Neural progenitor cell (in vitro differentiated cells): ENCODE measurements at regions not wholly inside any gene's neighbourhood (a gene's known extent, or its start where the extent isn't known, plus 50 kb on each side); places are given as distances from the start of the nearest gene placed in this dataset.

Source experiments
- DNase-seq: peaks from one replicate; pipeline ENCODE4 v3.0.0-alpha.2; 2016; ENCODE audit warnings: low spot score
- H2AFZ ChIP-seq: fragments of 200-600 bp; sonication (generic); replicated peaks from 2 replicates; pipeline ENCODE4 v1.6.1; 2016; ENCODE audit warnings: antibody characterized with exemption
- H3F3A ChIP-seq: fragments of 200-600 bp; sonication (generic); 2 replicates; pipeline ENCODE4 v1.6.1; 2016; ENCODE audit warnings: antibody characterized with exemption, low read depth
- H3K27ac ChIP-seq: fragments of 200-600 bp; sonication (generic); 2 replicates; pipeline ENCODE4 v1.5.1; 2016; ENCODE audit warnings: mild to moderate bottlenecking
- H3K27me3 ChIP-seq: fragments of 200-600 bp; sonication (generic); 2 replicates; pipeline ENCODE4 v1.6.1; 2016; ENCODE audit warnings: mild to moderate bottlenecking, moderate library complexity
- H3K36me3 ChIP-seq: fragments of 200-600 bp; sonication (generic); 2 replicates; pipeline ENCODE4 v1.5.1; 2016
- H3K4me1 ChIP-seq: fragments of 200-600 bp; sonication (generic); 2 replicates; pipeline ENCODE4 v1.6.1; 2016; ENCODE audit warnings: mixed run types
- H3K4me2 ChIP-seq: fragments of 200-600 bp; sonication (generic); 2 replicates; pipeline ENCODE4 v1.6.1; 2016
- H3K4me3 ChIP-seq: fragments of 200-600 bp; sonication (generic); 2 replicates; pipeline ENCODE4 v1.5.1; 2016
- H3K79me2 ChIP-seq: fragments of 200-600 bp; sonication (generic); 2 replicates; pipeline ENCODE4 v1.6.1; 2016; ENCODE audit warnings: low read depth
- H3K9ac ChIP-seq: fragments of 200-600 bp; sonication (generic); 2 replicates; pipeline ENCODE4 v1.6.1; 2016
- H3K9me3 ChIP-seq: fragments of 200-600 bp; sonication (generic); 2 replicates; pipeline ENCODE4 v1.5.1; 2016; ENCODE audit warnings: low read depth
- H4K20me1 ChIP-seq: fragments of 200-600 bp; sonication (generic); 2 replicates; pipeline ENCODE4 v1.6.1; 2016; ENCODE audit warnings: low read depth
- H3K27ac Mint-ChIP-seq: 3 replicates; pipeline ENCODE4 v1.8.0; 2021; ENCODE audit warnings: mixed read lengths
- H3K27me3 Mint-ChIP-seq: 2 replicates; pipeline ENCODE4 v1.8.0; 2022; ENCODE audit warnings: low read depth, mild to moderate bottlenecking, inconsistent platforms, moderate library complexity, mixed read lengths; ENCODE audit not compliant: insufficient read depth
- H3K36me3 Mint-ChIP-seq: 3 replicates; pipeline ENCODE4 v1.8.0; 2021; ENCODE audit warnings: mixed read lengths
- H3K4me1 Mint-ChIP-seq: 3 replicates; pipeline ENCODE4 v1.8.0; 2021; ENCODE audit warnings: mixed read lengths
- H3K4me3 Mint-ChIP-seq: 3 replicates; pipeline ENCODE4 v1.8.0; 2021; ENCODE audit warnings: mild to moderate bottlenecking, moderate library complexity, mixed read lengths
- H3K9me3 Mint-ChIP-seq: 3 replicates; pipeline ENCODE4 v1.8.0; 2020; ENCODE audit warnings: mixed read lengths
- EZH2 ChIP-seq: fragments of 200-600 bp; sonication (generic); IDR thresholded peaks from 2 replicates; pipeline ENCODE4 v1.6.1; 2017; ENCODE audit warnings: antibody characterized with exemption, mild to moderate bottlenecking, moderate library complexity
- EZH2phosphoT487 ChIP-seq: fragments of 200-600 bp; sonication (generic); IDR thresholded peaks from 2 replicates; pipeline ENCODE4 v1.6.1; 2017; ENCODE audit warnings: antibody characterized with exemption
- TF ChIP-seq, protein P1 (sequence below): fragments of 200-600 bp; sonication (generic); IDR thresholded peaks from 2 replicates; pipeline ENCODE4 v1.5.1; 2017; ENCODE audit warnings: antibody characterized with exemption, mild to moderate bottlenecking

GRCh38 chr7:97390915-97391593, 273.6 kb downstream of the SDHAF3 start:
- no peak for DNase-seq
- Mint-ChIP-seq H3K9me3 (no peaks in the 10 kb centered on the region), H3K27me3 (peaks cover 4% of the 10 kb centered on the region), H3K4me3 (no peak overlapping the region), H3K27ac (no peak overlapping the region), H3K4me1 (no peaks in the 10 kb centered on the region), H3K36me3 (no peaks in the 10 kb centered on the region)
- Histone ChIP-seq H3K9me3 (no peaks in the 10 kb centered on the region), H3K27ac (no peak overlapping the region), H3K9ac (no peak overlapping the region), H3K36me3 (no peaks in the 10 kb centered on the region), H3K4me1 (no peaks in the 10 kb centered on the region), H3K4me3 (no peak overlapping the region), H4K20me1 (no peaks in the 10 kb centered on the region), H3F3A (no peaks in the 10 kb centered on the region), H3K4me2 (no peak overlapping the region), H3K79me2 (no peaks in the 10 kb centered on the region), H2AFZ (no peak overlapping the region), H3K27me3 (no peaks in the 10 kb centered on the region)
- TF ChIP-seq, protein P1, sequence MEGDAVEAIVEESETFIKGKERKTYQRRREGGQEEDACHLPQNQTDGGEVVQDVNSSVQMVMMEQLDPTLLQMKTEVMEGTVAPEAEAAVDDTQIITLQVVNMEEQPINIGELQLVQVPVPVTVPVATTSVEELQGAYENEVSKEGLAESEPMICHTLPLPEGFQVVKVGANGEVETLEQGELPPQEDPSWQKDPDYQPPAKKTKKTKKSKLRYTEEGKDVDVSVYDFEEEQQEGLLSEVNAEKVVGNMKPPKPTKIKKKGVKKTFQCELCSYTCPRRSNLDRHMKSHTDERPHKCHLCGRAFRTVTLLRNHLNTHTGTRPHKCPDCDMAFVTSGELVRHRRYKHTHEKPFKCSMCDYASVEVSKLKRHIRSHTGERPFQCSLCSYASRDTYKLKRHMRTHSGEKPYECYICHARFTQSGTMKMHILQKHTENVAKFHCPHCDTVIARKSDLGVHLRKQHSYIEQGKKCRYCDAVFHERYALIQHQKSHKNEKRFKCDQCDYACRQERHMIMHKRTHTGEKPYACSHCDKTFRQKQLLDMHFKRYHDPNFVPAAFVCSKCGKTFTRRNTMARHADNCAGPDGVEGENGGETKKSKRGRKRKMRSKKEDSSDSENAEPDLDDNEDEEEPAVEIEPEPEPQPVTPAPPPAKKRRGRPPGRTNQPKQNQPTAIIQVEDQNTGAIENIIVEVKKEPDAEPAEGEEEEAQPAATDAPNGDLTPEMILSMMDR = no peak
- TF ChIP-seq EZH2phosphoT487 (no peak), EZH2 (no peak)

GRCh38 chr7:97401398-97401797, 283.9 kb downstream of the SDHAF3 start:
- no peak for DNase-seq
- Mint-ChIP-seq H3K9me3 (no peaks in the 10 kb centered on the region), H3K27me3 (peaks cover 4% of the 10 kb centered on the region), H3K36me3 (no peaks in the 10 kb centered on the region), H3K27ac (no peak overlapping the region), H3K4me3 (no peak overlapping the region), H3K4me1 (peaks cover 11% of the 10 kb centered on the region)
- no peak overlapping the region for H3K4me2 ChIP-seq
- no peaks in the 10 kb centered on the region for H3K9me3 ChIP-seq
- H3K27me3 ChIP-seq = no peaks in the 10 kb centered on the region
- no peak overlapping the region for H3K4me3 ChIP-seq
- H2AFZ ChIP-seq = no peak overlapping the region
- no peaks in the 10 kb centered on the region for H3K4me1 ChIP-seq
- H3F3A ChIP-seq = no peaks in the 10 kb centered on the region
- TF ChIP-seq EZH2 = no peak
- TF ChIP-seq, protein P1 = no peak
- no peak for TF ChIP-seq EZH2phosphoT487
- H3K27ac ChIP-seq = no peak overlapping the region
- no peaks in the 10 kb centered on the region for H3K79me2 ChIP-seq
- H3K36me3 ChIP-seq = no peaks in the 10 kb centered on the region
- no peak overlapping the region for H3K9ac ChIP-seq
- no peaks in the 10 kb centered on the region for H4K20me1 ChIP-seq

- TF ChIP-seq, protein P1 = no peak
- TF ChIP-seq EZH2 = no peak
- TF ChIP-seq EZH2phosphoT487 = no peak
- H3K4me1 ChIP-seq = no peaks in the 10 kb centered on the region
- peaks cover 12% of the 10 kb centered on the region for H3K4me1 Mint-ChIP-seq
- H3K4me3 Mint-ChIP-seq = no peak overlapping the region
- no peaks in the 10 kb centered on the region for H3K27me3 ChIP-seq
- no peak overlapping the region for H3K4me3 ChIP-seq
- H3K9me3 Mint-ChIP-seq = no peaks in the 10 kb centered on the region
- H3K36me3 Mint-ChIP-seq = no peaks in the 10 kb centered on the region
- no peaks in the 10 kb centered on the region for H3K79me2 ChIP-seq
- H3K9me3 ChIP-seq = no peaks in the 10 kb centered on the region
- H3K27ac Mint-ChIP-seq = peak overlapping the region; percentile 94
- H3K9ac ChIP-seq = no peak overlapping the region
- no peak overlapping the region for H3K27ac ChIP-seq
- no peak for DNase-seq
- no peaks in the 10 kb centered on the region for H3K36me3 ChIP-seq
- H2AFZ ChIP-seq = no peak overlapping the region
- no peaks in the 10 kb centered on the region for H4K20me1 ChIP-seq
- no peak overlapping the region for H3K4me2 ChIP-seq
- peaks cover 4% of the 10 kb centered on the region for H3K27me3 Mint-ChIP-seq
- H3F3A ChIP-seq = no peaks in the 10 kb centered on the region
Measured at GRCh38 chr7:97405835-97406234, 288.3 kb downstream of the SDHAF3 start.
